A549 (cell line): ENCODE measurements at regions not wholly inside any gene's neighbourhood (a gene's known extent, or its start where the extent isn't known, plus 50 kb on each side); places are given as distances from the start of the nearest gene placed in this dataset.

Experiments used
- ATAC-seq, 2 experiments: fragments of 200-7000 bp in 1 of 2; fragments of >200 bp in 1 of 2; cut with Nextera tagmentation in 1 of 2; cut with Tn5 transposase in 1 of 2; 3 replicates each; pipeline versions ENCODE4 v1.8.0 to v1.9.1; 2018 to 2020; ENCODE audit warnings: mild to moderate bottlenecking in 1 of 2, moderate library complexity in 1 of 2
- CTCF ChIA-PET: fragments of 300-600 bp; sonication (Branson Sonifier 250); formaldehyde crosslinking; extraction: SDS; loops from one replicate; lab custom pipeline; 2021; ENCODE audit warnings: antibody characterized with exemption, inconsistent platforms; lab: Yijun Ruan, JAX
- POLR2A ChIA-PET: fragments of 350-600 bp; formaldehyde crosslinking; extraction: SDS; loops from one replicate; lab custom pipeline; 2021; ENCODE audit warnings: antibody characterized with exemption, inconsistent platforms; lab: Yijun Ruan, JAX
- DNase-seq, 2 experiments: peaks; one replicate each; pipeline versions ENCODE4 v3.0.0 to v3.0.0-alpha.2; 2011 to 2016; ENCODE audit warnings: low read depth in 1 of 2, low spot score in 1 of 2
- FAIRE-seq: peaks from 2 replicates; lab custom pipeline; 2011; peaks lifted over from hg19 to GRCh38; lab: Jason Lieb, UNC
- H3K27ac ChIP-seq, 2 experiments: fragments of >200 bp; sonication (Bioruptor Twin); formaldehyde crosslinking; 3 replicates each; pipeline ENCODE4 v1.5.1; 2016 to 2017
- H3K4me1 ChIP-seq: fragments of >200 bp; sonication (Bioruptor Twin); formaldehyde crosslinking; 3 replicates; pipeline ENCODE4 v1.6.1; 2016
- H3K4me2 ChIP-seq: fragments of >200 bp; sonication (Bioruptor Twin); formaldehyde crosslinking; 3 replicates; pipeline ENCODE4 v1.6.1; 2016
- H3K4me3 ChIP-seq: fragments of >200 bp; sonication (Bioruptor Twin); formaldehyde crosslinking; 3 replicates; pipeline ENCODE4 v1.5.1; 2016
- H3K9me3 ChIP-seq: fragments of >200 bp; sonication (Bioruptor Twin); formaldehyde crosslinking; 3 replicates; pipeline ENCODE4 v1.6.1; 2016
- ATOH8 ChIP-seq: fragments of 250-450 bp; sonication (Bioruptor Pico); IDR thresholded peaks from 2 replicates; pipeline ENCODE4 v1.5.0; 2020; ENCODE audit warnings: low read depth, mild to moderate bottlenecking, moderate library complexity
- BCL3 ChIP-seq: fragments of >200 bp; sonication (Bioruptor Twin); formaldehyde crosslinking; IDR thresholded peaks from 3 replicates; pipeline ENCODE4 v1.6.1; 2016
- CBX2 ChIP-seq: fragments of 200-600 bp; sonication (generic); IDR thresholded peaks from 2 replicates; pipeline ENCODE4 v1.6.1; 2016; ENCODE audit warnings: low read depth, mild to moderate bottlenecking, borderline replicate concordance
- CBX8 ChIP-seq: fragments of 200-600 bp; sonication (generic); IDR thresholded peaks from 2 replicates; pipeline ENCODE4 v1.6.1; 2016
- CHD4 ChIP-seq: fragments of 200-600 bp; sonication (generic); IDR thresholded peaks from 2 replicates; pipeline ENCODE4 v1.6.1; 2016; ENCODE audit warnings: antibody characterized with exemption, mild to moderate bottlenecking, borderline replicate concordance
- CTCF ChIP-seq: fragments of >200 bp; sonication (Bioruptor Twin); formaldehyde crosslinking; IDR thresholded peaks from 3 replicates; pipeline ENCODE4 v1.5.1; 2016
- EP300 ChIP-seq, 2 experiments: fragments of >200 bp; sonication (Bioruptor Twin); formaldehyde crosslinking; IDR thresholded peaks; 2 replicates in 1 of 2; 3 replicates in 1 of 2; pipeline ENCODE4 v1.6.1; 2016 to 2017
- FOSB ChIP-seq: fragments of 250-450 bp; sonication (Bioruptor Pico); IDR thresholded peaks from 2 replicates; pipeline ENCODE4 v1.5.0; 2020; ENCODE audit warnings: mild to moderate bottlenecking, moderate library complexity
- FOSL2 ChIP-seq, 2 experiments: fragments of 450-650 bp in 1 of 2; fragments of >200 bp in 1 of 2; sonication (Bioruptor Twin) in 1 of 2; formaldehyde crosslinking; IDR thresholded peaks; 2 replicates each; pipeline versions ENCODE4 v1.5.0 to v1.6.1; 2016 to 2020; ENCODE audit warnings: mild to moderate bottlenecking in 1 of 2, moderate library complexity in 1 of 2
- FOXS1 ChIP-seq: fragments of 250-450 bp; sonication (Bioruptor Pico); IDR thresholded peaks from 2 replicates; pipeline ENCODE4 v1.5.0; 2020; ENCODE audit warnings: mild to moderate bottlenecking, moderate library complexity
- JUN ChIP-seq, 2 experiments: fragments of >200 bp; sonication (Bioruptor Twin); formaldehyde crosslinking; IDR thresholded peaks; 2 replicates in 1 of 2; 3 replicates in 1 of 2; pipeline ENCODE4 v1.6.1; 2016 to 2017
- JUNB ChIP-seq: fragments of >200 bp; sonication (Bioruptor Twin); formaldehyde crosslinking; IDR thresholded peaks from 2 replicates; pipeline ENCODE4 v1.6.1; 2016
- MAX ChIP-seq: IDR thresholded peaks from 2 replicates; pipeline ENCODE4 v1.6.1; 2012
- MAZ ChIP-seq: fragments of 150-350 bp; IDR thresholded peaks from 2 replicates; pipeline ENCODE4 v1.6.1; 2014; ENCODE audit warnings: antibody characterized with exemption, low read depth, low read length, borderline replicate concordance
- POLR2A ChIP-seq: IDR thresholded peaks from 2 replicates; pipeline ENCODE4 v1.6.1; 2012; ENCODE audit warnings: mild to moderate bottlenecking, low read length
- RAD21 ChIP-seq, 2 experiments: fragments of >200 bp in 1 of 2; sonication (Bioruptor Twin) in 1 of 2; formaldehyde crosslinking in 1 of 2; IDR thresholded peaks in 1 of 2; conservative IDR thresholded peaks in 1 of 2; 2 replicates in 1 of 2; 3 replicates in 1 of 2; pipeline ENCODE4 v1.6.1; 2012 to 2018; ENCODE audit warnings: inconsistent platforms in 1 of 2
- REST ChIP-seq: fragments of 200-600 bp; sonication (generic); IDR thresholded peaks from 2 replicates; pipeline ENCODE4 v1.6.1; 2016; ENCODE audit warnings: antibody characterized with exemption, mild to moderate bottlenecking, moderate library complexity
- SMC3 ChIP-seq: fragments of >200 bp; sonication (Bioruptor Twin); formaldehyde crosslinking; IDR thresholded peaks from 3 replicates; pipeline ENCODE4 v1.6.1; 2018; ENCODE audit warnings: inconsistent platforms
- SREBF2 ChIP-seq: fragments of 450-650 bp; IDR thresholded peaks from 2 replicates; pipeline ENCODE4 v1.6.1; 2014; ENCODE audit warnings: mild to moderate bottlenecking, moderate library complexity
- TP53 ChIP-seq: fragments of 250-450 bp; sonication (Bioruptor Pico); IDR thresholded peaks from 2 replicates; pipeline ENCODE4 v1.5.0; 2021; ENCODE audit warnings: mild to moderate bottlenecking, moderate library complexity
- USF2 ChIP-seq: fragments of 450-650 bp; IDR thresholded peaks from 2 replicates; pipeline ENCODE4 v1.6.1; 2014; ENCODE audit warnings: antibody characterized with exemption
- ZFP36 ChIP-seq: fragments of 450-650 bp; IDR thresholded peaks from 2 replicates; pipeline ENCODE4 v1.6.1; 2014; ENCODE audit warnings: borderline replicate concordance; ENCODE audit not compliant: partially characterized antibody
- ZSCAN20 ChIP-seq: fragments of 250-450 bp; sonication (Bioruptor Pico); IDR thresholded peaks from 2 replicates; pipeline ENCODE4 v1.8.0; 2022; ENCODE audit warnings: mild to moderate bottlenecking, moderate library complexity
- WGBS: methylation state at CpG from one replicate; pipeline ENCODE4 v1.1.6; 2017; ENCODE audit errors: missing lambda C conversion rate; 5-methylcytosine and 5-hydroxymethylcytosine counted together

- no peak for ATAC-seq
- no peak for TF ChIP-seq FOXS1 (CRISPR knock-in tag)
- TF ChIP-seq FOSL2 (IDR thresholded peaks at IDR 0.05) = no peak
- TF ChIP-seq FOSL2 (CRISPR knock-in tag; IDR thresholded peaks at IDR 0.05) = 0 out of 2 replicates have a peak, but pooled peaks have one; percentile 15
- CTCF ChIA-PET = interaction anchor here (0.6 to 2.1 kb wide), 3 partner anchors 10 to 182 kb away, joined by 3 to 5 read pairs (median 3); no protein-coding TSS in a partner anchor
- no peak for DNase-seq
- POLR2A ChIA-PET = no interaction called here
- peaks cover 17% of the 10 kb centered on the region for H3K4me1 ChIP-seq
- 64% methylated on average over 3 of the region's 3 CpGs for WGBS
- no peak overlapping the region for H3K27ac ChIP-seq
- H3K9me3 ChIP-seq = no peaks in the 10 kb centered on the region
- H3K4me2 ChIP-seq = no peak overlapping the region
- H3K4me3 ChIP-seq = no peak overlapping the region
- FAIRE-seq = no peak
These were observed 175.8 kb upstream of the BDNF start for GRCh38 chr11:27875831-27876775.

- Histone ChIP-seq H3K9me3 (no peaks in the 10 kb centered on the region), H3K27ac (no peak overlapping the region), H3K4me3 (no peak overlapping the region), H3K4me1 (peaks cover 13% of the 10 kb centered on the region), H3K4me2 (no peak overlapping the region)
- CTCF ChIA-PET = interaction anchor here (1.4 to 2.1 kb wide), 2 partner anchors 9 to 18 kb away, joined by 3 to 5 read pairs; no protein-coding TSS in a partner anchor
- POLR2A ChIA-PET = no interaction called here
- FAIRE-seq (no peak), DNase-seq (no peak), ATAC-seq (no peak)
- WGBS = 50% methylated on average over 7 of the region's 7 CpGs
- no peak for TF ChIP-seq BCL3
- no peak for TF ChIP-seq POLR2A
- TF ChIP-seq USF2 = no peak
- no peak for TF ChIP-seq MAZ
- no peak for TF ChIP-seq FOSB (CRISPR knock-in tag)
- no peak for TF ChIP-seq JUNB
- no peak for TF ChIP-seq CTCF
- TF ChIP-seq SMC3 = no peak
- TF ChIP-seq EP300 (IDR thresholded peaks at IDR 0.05) = no peak
- no peak for TF ChIP-seq CBX2
- TF ChIP-seq, all 56 proteins: peak for 0
These were observed 175.0 kb upstream of the BDNF start for GRCh38 chr11:27874998-27875830.

GRCh38 chr11:27873664-27874063 is 173.4 kb upstream of the BDNF start:
- ChIA-PET POLR2A (no interaction called here), CTCF (no interaction called here)
- no peak for DNase-seq
- WGBS = 86% methylated on average over 6 of the region's 6 CpGs
- FAIRE-seq = no peak
- no peak overlapping the region for H3K4me2 ChIP-seq
- H3K9me3 ChIP-seq = no peaks in the 10 kb centered on the region
- no peak overlapping the region for H3K27ac ChIP-seq
- H3K4me3 ChIP-seq = no peak overlapping the region
- ATAC-seq = no peak
- H3K4me1 ChIP-seq = peaks cover 2% of the 10 kb centered on the region; the same call in 2 of the 3 replicates
- TF ChIP-seq CBX8 (no peak), TP53 (CRISPR knock-in tag) (no peak), REST (no peak), ZSCAN20 (CRISPR knock-in tag) (no peak), JUN (IDR thresholded peaks at IDR 0.05) (no peak), SREBF2 (no peak), ZFP36 (no peak), ATOH8 (CRISPR knock-in tag) (no peak), RAD21 (conservative IDR thresholded peaks at IDR 0.05 in 1 of 2, IDR thresholded peaks at IDR 0.05 in 1 of 2) (no peak), CHD4 (no peak), MAX (no peak)
